ENCODE measurements at regions not wholly inside any gene's neighbourhood (a gene's known extent, or its start where the extent isn't known, plus 50 kb on each side); places are given as distances from the start of the nearest gene placed in this dataset.

- no peak for DNase-seq (ENCODE audit: insufficient read length, low spot score)
- FAIRE-seq = no peak
- TF ChIP-seq, protein P1, sequence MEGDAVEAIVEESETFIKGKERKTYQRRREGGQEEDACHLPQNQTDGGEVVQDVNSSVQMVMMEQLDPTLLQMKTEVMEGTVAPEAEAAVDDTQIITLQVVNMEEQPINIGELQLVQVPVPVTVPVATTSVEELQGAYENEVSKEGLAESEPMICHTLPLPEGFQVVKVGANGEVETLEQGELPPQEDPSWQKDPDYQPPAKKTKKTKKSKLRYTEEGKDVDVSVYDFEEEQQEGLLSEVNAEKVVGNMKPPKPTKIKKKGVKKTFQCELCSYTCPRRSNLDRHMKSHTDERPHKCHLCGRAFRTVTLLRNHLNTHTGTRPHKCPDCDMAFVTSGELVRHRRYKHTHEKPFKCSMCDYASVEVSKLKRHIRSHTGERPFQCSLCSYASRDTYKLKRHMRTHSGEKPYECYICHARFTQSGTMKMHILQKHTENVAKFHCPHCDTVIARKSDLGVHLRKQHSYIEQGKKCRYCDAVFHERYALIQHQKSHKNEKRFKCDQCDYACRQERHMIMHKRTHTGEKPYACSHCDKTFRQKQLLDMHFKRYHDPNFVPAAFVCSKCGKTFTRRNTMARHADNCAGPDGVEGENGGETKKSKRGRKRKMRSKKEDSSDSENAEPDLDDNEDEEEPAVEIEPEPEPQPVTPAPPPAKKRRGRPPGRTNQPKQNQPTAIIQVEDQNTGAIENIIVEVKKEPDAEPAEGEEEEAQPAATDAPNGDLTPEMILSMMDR (IDR thresholded peaks at IDR 0.05; ENCODE audit: insufficient read depth, missing control alignments) = no peak
These were observed 480.2 kb upstream of the DEPDC1 start for GRCh38 chr1:68976916-68977610.

GRCh38 chr1:68979891-68980290, 483.0 kb upstream of the DEPDC1 start:
- FAIRE-seq (no peak), DNase-seq (ENCODE audit: insufficient read length, low spot score) (no peak)
- TF ChIP-seq, protein P1 (IDR thresholded peaks at IDR 0.05; ENCODE audit: insufficient read depth, missing control alignments) = no peak

GRCh38 chr1:68984289-68984688, 487.4 kb upstream of the DEPDC1 start:
- DNase-seq (ENCODE audit: insufficient read length, low spot score) = no peak
- no peak for FAIRE-seq
- TF ChIP-seq, protein P1 (IDR thresholded peaks at IDR 0.05; ENCODE audit: insufficient read depth, missing control alignments) = no peak

DNA sequence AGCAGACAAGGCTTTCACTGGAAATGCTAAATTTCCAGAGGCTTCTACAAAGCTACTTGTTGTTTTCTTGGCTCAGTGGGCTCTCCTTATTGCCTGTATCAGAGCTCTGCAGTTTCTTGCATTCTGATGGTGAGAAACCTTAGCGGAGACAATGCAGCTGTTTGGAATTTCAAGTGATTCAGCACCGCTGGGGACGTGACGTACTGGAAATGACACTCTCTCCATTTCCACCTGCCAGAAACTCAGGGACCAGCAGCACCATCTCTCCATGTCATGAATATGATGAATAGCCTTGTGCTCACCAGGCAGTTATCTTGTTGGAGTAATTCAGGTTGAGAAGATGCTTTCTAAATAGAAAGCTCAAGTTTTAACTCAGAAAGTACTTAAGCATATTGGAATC, 497.2 kb upstream of the DEPDC1 start:
- FAIRE-seq = no peak
- TF ChIP-seq, protein P1 (IDR thresholded peaks at IDR 0.05; ENCODE audit: insufficient read depth, missing control alignments) = no peak
- no peak for DNase-seq (ENCODE audit: insufficient read length, low spot score)

- FAIRE-seq (no peak), DNase-seq (ENCODE audit: insufficient read length, low spot score) (no peak)
- TF ChIP-seq, protein P1 (IDR thresholded peaks at IDR 0.05; ENCODE audit: insufficient read depth, missing control alignments) = peak; percentile 11
These were observed 519.6 kb upstream of the DEPDC1 start for GRCh38 chr1:69016468-69016867.

- TF ChIP-seq, protein P1 (IDR thresholded peaks at IDR 0.05; ENCODE audit: insufficient read depth, missing control alignments) = no peak
- FAIRE-seq = no peak
These were observed 532.8 kb upstream of the DEPDC1 start for GRCh38 chr1:69029649-69030048.

DNA sequence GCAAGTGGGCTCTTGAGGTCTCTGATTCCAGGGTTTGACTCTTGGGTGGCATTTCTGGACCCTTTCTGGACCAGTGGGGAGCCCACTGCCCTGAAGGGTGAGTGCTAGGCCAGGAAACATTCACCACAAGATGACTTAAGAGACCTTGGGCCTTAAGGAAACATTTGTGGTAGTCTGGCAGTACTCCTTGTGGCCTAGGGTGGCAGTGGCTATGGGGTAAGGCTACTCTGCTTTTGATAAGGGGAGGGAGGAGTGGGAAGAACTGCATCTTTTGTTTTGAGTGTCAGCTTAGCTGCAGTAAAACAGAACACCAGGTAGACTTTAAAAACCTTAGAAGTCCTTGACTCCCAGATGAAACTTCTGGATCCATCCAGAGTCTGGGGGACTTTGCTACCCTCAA, 529.3 kb upstream of the LRRC7 start:
- FAIRE-seq (no peak), DNase-seq (ENCODE audit: insufficient read length, low spot score) (no peak)
- TF ChIP-seq, protein P1 (IDR thresholded peaks at IDR 0.05; ENCODE audit: insufficient read depth, missing control alignments) = no peak

More at GRCh38 chr1:69029649-69030048, 532.8 kb upstream of the DEPDC1 start:
- no peak for DNase-seq (ENCODE audit: insufficient read length, low spot score)

Measured in D721Med (cell line).